ENCODE measurements at regions not wholly inside any gene's neighbourhood (a gene's known extent, or its start where the extent isn't known, plus 50 kb on each side); places are given as distances from the start of the nearest gene placed in this dataset.
A peak's percentile ranks its signal among the peaks of the same experiment; 100 is the strongest.

- Histone ChIP-seq H2BK15ac (ENCODE audit: low read length) (no peak overlapping the region), H4K20me1 (replicated peaks in 1 of 2; ENCODE audit: control insufficient read depth in 1 of 2, insufficient read depth in 2 of 2, low read length in 2 of 2) (no peaks in the 10 kb centered on the region), H3K56ac (replicated peaks; ENCODE audit: insufficient read length, low read depth, low read length) (no peak overlapping the region), H2AK5ac (ENCODE audit: low read depth, low read length) (no peak overlapping the region), H3K27ac (ENCODE audit: low read depth, low read length) (no peak overlapping the region), H3K14ac (ENCODE audit: insufficient read length) (no peak overlapping the region), H2BK20ac (ENCODE audit: low read length) (no peak overlapping the region), H3K4ac (replicated peaks; ENCODE audit: insufficient read length, low read depth, low read length) (no peak overlapping the region), H4K91ac (replicated peaks; ENCODE audit: insufficient read length, low read length) (no peak overlapping the region), H3K79me1 (ENCODE audit: low read depth, low read length) (no peaks in the 10 kb centered on the region), H4K8ac (ENCODE audit: extremely low read depth, insufficient read depth, low read length) (no peak overlapping the region), H3K23ac (ENCODE audit: insufficient read length) (no peak overlapping the region), H3K27me3 (replicated peaks in 1 of 4; ENCODE audit: control insufficient read depth in 3 of 4, extremely low read depth in 1 of 4, insufficient read depth in 3 of 4, low read length in 3 of 4) (no peaks in the 10 kb centered on the region), H3K36me3 (ENCODE audit: control insufficient read depth in 2 of 4, insufficient read depth in 4 of 4, low read length in 3 of 4) (no peaks in the 10 kb centered on the region; a peak in 1 of 8 replicates), H4K5ac (ENCODE audit: insufficient read length, low read depth, low read length) (no peak overlapping the region), H2AFZ (ENCODE audit: low read length) (peak overlapping the region; percentile 57; the same call in 1 of the 2 replicates), H3K4me1 (replicated peaks in 1 of 4; ENCODE audit: control insufficient read depth in 3 of 4, insufficient read depth in 4 of 4, low read length in 3 of 4) (no peaks in the 10 kb centered on the region), H3K23me2 (ENCODE audit: low read depth, low read length) (no peaks in the 10 kb centered on the region), H3K18ac (ENCODE audit: extremely low read depth, low read length) (no peak overlapping the region), H2BK12ac (ENCODE audit: low read depth, low read length) (no peak overlapping the region), H3K4me2 (ENCODE audit: insufficient read depth in 1 of 2, low read depth in 2 of 2, low read length in 2 of 2) (no peak overlapping the region), H3K9ac (replicated peaks in 1 of 4; ENCODE audit: extremely low read depth in 1 of 4, low read depth in 3 of 4, low read length in 3 of 4) (no peak overlapping the region), H2BK5ac (ENCODE audit: low read depth, low read length) (no peak overlapping the region), H3K9me3 (ENCODE audit: insufficient read depth in 2 of 2, low read depth in 1 of 2, low read length in 1 of 2) (no peaks in the 10 kb centered on the region), H2BK120ac (replicated peaks; ENCODE audit: low read depth, low read length) (no peak overlapping the region), H3K4me3 (ENCODE audit: extremely low read depth in 1 of 4, insufficient read depth in 2 of 4, low read depth in 3 of 4, low read length in 4 of 4) (no peak overlapping the region), H3K79me2 (ENCODE audit: control insufficient read depth in 1 of 2, insufficient read depth in 2 of 2, low read length in 2 of 2) (no peaks in the 10 kb centered on the region)
- CTCF ChIA-PET (ENCODE audit: partially characterized antibody): interaction anchor here (0.6 to 2.9 kb wide), 31 partner anchors 9 to 1424 kb away, joined by 3 to 16 read pairs (median 4); no protein-coding TSS in a partner anchor
- FAIRE-seq (no peak), DNase-seq (ENCODE audit: low read depth in 1 of 2, low spot score in 2 of 2) (no peak)
- POLR2A ChIA-PET (ENCODE audit: partially characterized antibody): no interaction called here
- 86% methylated on average over 3 of the region's 3 CpGs; no CpG with 5 or more reads in 1 of the 2 experiments for WGBS, 2 experiments (ENCODE audit: extremely low coverage in 1 of 2, insufficient coverage in 1 of 2, insufficient read length in 1 of 2, insufficient replicate concordance in 2 of 2, low coverage in 1 of 2, low lambda C conversion rate in 2 of 2, missing lambda C conversion rate in 1 of 2)
- TF ChIP-seq RXRA (IDR thresholded peaks at IDR 0.05; ENCODE audit: insufficient read depth, low read depth, low read length) (no peak), CREB1 (IDR thresholded peaks at IDR 0.05) (no peak), TCF12 (IDR thresholded peaks at IDR 0.05; ENCODE audit: low read depth, low read length) (no peak)
Observed at GRCh38 chr7:115850774-115851173, 179.8 kb downstream of the TFEC start.
